AG04450 (cell line): ENCODE measurements at regions not wholly inside any gene's neighbourhood (a gene's known extent, or its start where the extent isn't known, plus 50 kb on each side); places are given as distances from the start of the nearest gene placed in this dataset.

ENCODE experiments used
- CTCF ChIA-PET: fragments of 300-600, 350-600 bp; formaldehyde crosslinking; extraction: SDS; loops from one replicate; lab custom pipeline; 2022; ENCODE audit warnings: antibody characterized with exemption, inconsistent platforms; lab: Charles Lee
- POLR2A ChIA-PET: fragments of 350-600 bp; formaldehyde crosslinking; extraction: SDS; loops from one replicate; lab custom pipeline; 2021; ENCODE audit warnings: antibody characterized with exemption, inconsistent platforms; lab: Yijun Ruan, JAX
- DNase-seq: peaks from one replicate; pipeline ENCODE4 v3.0.0-alpha.2; 2011; ENCODE audit warnings: low read depth, low spot score
- H3K27ac ChIP-seq: one replicate; pipeline ENCODE4 v1.5.1; 2012; ENCODE audit warnings: low read depth, low read length, control low read depth
- H3K27me3 ChIP-seq: one replicate; pipeline ENCODE4 v1.6.0; 2012; ENCODE audit warnings: low read length; ENCODE audit not compliant: control insufficient read depth, insufficient read depth
- H3K4me3 ChIP-seq: 2 replicates; pipeline ENCODE4 v1.5.1; 2011; ENCODE audit warnings: mild to moderate bottlenecking, low read depth, low read length, control low read depth
- H3K9me3 ChIP-seq: 2 replicates; pipeline ENCODE4 v1.5.1; 2012; ENCODE audit warnings: low read length; ENCODE audit not compliant: control insufficient read depth, insufficient read depth
- TF ChIP-seq, protein P1 (sequence below): IDR thresholded peaks from 2 replicates; pipeline ENCODE4 v1.5.1; 2011; ENCODE audit warnings: low read depth, low read length, control low read depth, inconsistent platforms

DNA sequence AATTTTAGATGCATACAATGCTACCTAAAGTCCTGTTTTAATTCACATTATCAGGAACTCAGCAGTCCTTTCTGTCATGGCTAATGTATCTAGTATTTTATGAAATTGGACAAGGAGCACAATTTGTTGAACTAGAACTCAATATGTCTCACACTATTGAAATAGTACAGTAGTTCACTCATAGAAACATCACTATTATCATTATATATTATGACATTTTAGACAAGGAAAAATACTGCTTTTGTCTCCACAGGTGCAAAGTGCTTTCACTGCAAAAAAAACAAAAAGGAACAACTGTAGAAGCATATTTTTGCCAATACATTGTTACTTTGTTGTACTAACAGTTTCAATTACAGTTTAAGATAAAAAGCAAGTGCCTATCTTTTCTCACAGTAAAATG, 419.2 kb upstream of the CDH19 start:
- no peak for DNase-seq
- H3K27ac ChIP-seq = no peak overlapping the region
- TF ChIP-seq, protein P1, sequence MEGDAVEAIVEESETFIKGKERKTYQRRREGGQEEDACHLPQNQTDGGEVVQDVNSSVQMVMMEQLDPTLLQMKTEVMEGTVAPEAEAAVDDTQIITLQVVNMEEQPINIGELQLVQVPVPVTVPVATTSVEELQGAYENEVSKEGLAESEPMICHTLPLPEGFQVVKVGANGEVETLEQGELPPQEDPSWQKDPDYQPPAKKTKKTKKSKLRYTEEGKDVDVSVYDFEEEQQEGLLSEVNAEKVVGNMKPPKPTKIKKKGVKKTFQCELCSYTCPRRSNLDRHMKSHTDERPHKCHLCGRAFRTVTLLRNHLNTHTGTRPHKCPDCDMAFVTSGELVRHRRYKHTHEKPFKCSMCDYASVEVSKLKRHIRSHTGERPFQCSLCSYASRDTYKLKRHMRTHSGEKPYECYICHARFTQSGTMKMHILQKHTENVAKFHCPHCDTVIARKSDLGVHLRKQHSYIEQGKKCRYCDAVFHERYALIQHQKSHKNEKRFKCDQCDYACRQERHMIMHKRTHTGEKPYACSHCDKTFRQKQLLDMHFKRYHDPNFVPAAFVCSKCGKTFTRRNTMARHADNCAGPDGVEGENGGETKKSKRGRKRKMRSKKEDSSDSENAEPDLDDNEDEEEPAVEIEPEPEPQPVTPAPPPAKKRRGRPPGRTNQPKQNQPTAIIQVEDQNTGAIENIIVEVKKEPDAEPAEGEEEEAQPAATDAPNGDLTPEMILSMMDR = no peak
- H3K9me3 ChIP-seq = peaks cover 2% of the 10 kb centered on the region; the same call in 1 of the 2 replicates
- H3K4me3 ChIP-seq = no peak overlapping the region
- H3K27me3 ChIP-seq = no peaks in the 10 kb centered on the region
- ChIA-PET CTCF (no interaction called here), POLR2A (no interaction called here)

DNA sequence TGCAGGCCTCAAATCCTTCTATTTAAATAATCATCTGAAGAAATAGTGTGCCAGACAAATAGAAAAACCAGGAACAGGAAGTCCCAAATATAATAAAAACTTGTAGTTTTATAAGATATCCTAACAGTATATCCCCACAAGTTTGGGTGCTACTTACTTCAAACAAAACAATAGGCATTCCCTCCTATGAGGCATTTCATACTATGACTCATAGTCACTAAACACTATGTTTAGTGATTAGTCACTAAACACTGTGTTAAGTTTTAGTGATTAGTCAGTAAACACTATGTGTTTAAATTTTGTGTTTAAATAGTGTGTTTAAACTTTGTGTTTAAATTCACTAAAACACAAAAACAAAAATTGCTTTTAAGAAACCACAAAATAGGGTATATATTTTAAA, 407.0 kb upstream of the CDH19 start:
- TF ChIP-seq, protein P1 = no peak
- Histone ChIP-seq H3K9me3 (no peaks in the 10 kb centered on the region), H3K27ac (no peak overlapping the region), H3K27me3 (no peaks in the 10 kb centered on the region), H3K4me3 (no peak overlapping the region)
- DNase-seq = no peak
- CTCF ChIA-PET = no interaction called here
- POLR2A ChIA-PET = no interaction called here

DNA sequence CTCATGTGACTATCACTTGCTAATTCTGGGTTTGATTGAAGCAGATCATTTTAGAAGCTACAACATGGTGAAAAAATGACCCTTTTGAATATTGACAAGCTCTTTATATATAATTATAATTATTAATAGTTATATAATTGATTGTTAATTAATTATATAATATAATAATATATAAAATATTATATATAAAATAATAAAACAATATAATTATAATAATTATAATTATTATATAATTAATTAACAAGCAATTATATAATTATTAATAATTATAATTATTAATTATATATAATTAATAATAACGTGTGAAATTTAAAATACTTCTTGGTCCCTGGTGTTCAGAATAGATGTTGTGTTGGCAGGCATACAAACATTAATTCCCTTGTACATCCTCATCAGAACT, 404.1 kb upstream of the CDH19 start:
- no peak overlapping the region for H3K27ac ChIP-seq
- H3K9me3 ChIP-seq = no peaks in the 10 kb centered on the region
- POLR2A ChIA-PET = no interaction called here
- H3K27me3 ChIP-seq = no peaks in the 10 kb centered on the region
- no peak for DNase-seq
- CTCF ChIA-PET = no interaction called here
- TF ChIP-seq, protein P1 = no peak
- H3K4me3 ChIP-seq = no peak overlapping the region

DNA sequence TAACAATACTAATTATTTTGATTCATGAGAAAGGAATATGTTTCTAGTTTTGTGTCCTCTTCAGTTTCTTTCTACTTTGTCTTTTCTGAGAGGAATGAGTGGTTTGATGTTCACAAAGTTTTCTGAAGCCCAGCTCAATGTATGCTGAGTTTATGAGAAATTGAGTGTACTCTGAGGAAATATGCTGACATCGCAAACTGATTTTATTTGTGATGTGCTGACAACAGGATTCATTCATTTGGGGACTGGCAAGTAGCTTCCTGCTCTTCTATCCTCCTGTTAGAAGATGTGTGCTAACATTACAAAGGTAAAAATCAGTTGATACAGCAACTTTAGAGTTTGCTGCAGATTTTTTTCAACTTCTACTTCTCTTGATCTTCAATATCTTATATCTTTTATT, 403.2 kb upstream of the CDH19 start:
- CTCF ChIA-PET = no interaction called here
- POLR2A ChIA-PET = no interaction called here
- TF ChIP-seq, protein P1 = no peak
- DNase-seq = no peak
- no peaks in the 10 kb centered on the region for H3K27me3 ChIP-seq
- H3K9me3 ChIP-seq = no peaks in the 10 kb centered on the region
- no peak overlapping the region for H3K27ac ChIP-seq
- no peak overlapping the region for H3K4me3 ChIP-seq

DNA sequence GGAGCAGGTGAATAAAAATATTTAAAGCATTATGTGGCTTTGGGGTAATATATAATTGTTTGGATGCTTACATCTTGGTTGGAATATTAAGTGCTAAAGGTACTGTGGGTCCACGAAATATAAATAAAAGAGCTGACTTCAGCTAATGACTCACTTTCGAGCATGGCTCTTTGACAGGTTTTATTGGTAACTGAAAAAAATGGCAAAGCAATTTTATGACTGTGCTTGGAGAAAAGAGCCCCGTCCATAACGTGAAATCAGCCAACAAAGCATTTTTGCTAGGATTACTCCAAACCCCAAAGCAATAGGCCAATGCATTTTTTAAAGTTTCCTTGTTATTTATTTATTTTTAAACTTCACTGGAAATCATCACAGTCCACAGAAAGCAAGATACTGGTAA, 397.2 kb upstream of the CDH19 start:
- Histone ChIP-seq H3K4me3 (no peak overlapping the region), H3K9me3 (no peaks in the 10 kb centered on the region), H3K27me3 (no peaks in the 10 kb centered on the region), H3K27ac (no peak overlapping the region)
- TF ChIP-seq, protein P1 = no peak
- POLR2A ChIA-PET = no interaction called here
- CTCF ChIA-PET = no interaction called here
- no peak for DNase-seq
